GM12874 (cell line): ENCODE measurements at regions not wholly inside any gene's neighbourhood (a gene's known extent, or its start where the extent isn't known, plus 50 kb on each side); places are given as distances from the start of the nearest gene placed in this dataset.

ENCODE experiments used
- CTCF ChIP-seq: IDR thresholded peaks from 2 replicates; pipeline ENCODE4 v1.5.1; 2011; ENCODE audit warnings: low read depth, mild to moderate bottlenecking, control low read depth, low read length, moderate library complexity; ENCODE audit not compliant: insufficient read depth

- no peak for TF ChIP-seq CTCF
These were observed 650.8 kb upstream of the SGO1 start for GRCh38 chr3:20836801-20837200.

- TF ChIP-seq CTCF: no peak
These were observed 647.0 kb upstream of the SGO1 start for GRCh38 chr3:20832963-20833362.

- TF ChIP-seq CTCF: no peak
These were observed 636.2 kb upstream of the SGO1 start for GRCh38 chr3:20822251-20822650.

GRCh38 chr3:20811631-20812030 is 625.6 kb upstream of the SGO1 start:
- no peak for TF ChIP-seq CTCF

- no peak for TF ChIP-seq CTCF
These were observed 625.0 kb upstream of the SGO1 start for GRCh38 chr3:20811006-20811405.

- TF ChIP-seq CTCF: no peak
These were observed 624.5 kb upstream of the SGO1 start for GRCh38 chr3:20810555-20810954.

GRCh38 chr3:20809356-20809755 is 623.4 kb upstream of the SGO1 start:
- TF ChIP-seq CTCF: no peak

- no peak for TF ChIP-seq CTCF
These were observed 622.9 kb upstream of the SGO1 start for GRCh38 chr3:20808864-20809263.
